HepG2 (cell line): ENCODE measurements at regions not wholly inside any gene's neighbourhood (a gene's known extent, or its start where the extent isn't known, plus 50 kb on each side); places are given as distances from the start of the nearest gene placed in this dataset.

Source experiments
- EZH2 ChIP-seq: conservative IDR thresholded peaks from 2 replicates; pipeline ENCODE4 v1.6.1; 2012; ENCODE audit warnings: mild to moderate bottlenecking, low read depth, low read length, moderate library complexity
- FIP1L1 ChIP-seq: fragments of 200-400 bp; formaldehyde crosslinking; IDR thresholded peaks from 2 replicates; pipeline ENCODE4 v1.6.1; 2018; ENCODE audit warnings: low read depth, mild to moderate bottlenecking, low read length, moderate library complexity, borderline replicate concordance; ENCODE audit not compliant: insufficient read depth
- HOXA3 ChIP-seq: sonication (generic); formaldehyde crosslinking; IDR thresholded peaks from 2 replicates; pipeline ENCODE4 v1.5.0; 2020; ENCODE audit warnings: missing genetic modification reagents
- KLF13 ChIP-seq: sonication (generic); formaldehyde crosslinking; IDR thresholded peaks from 2 replicates; pipeline ENCODE4 v1.4.0; 2020; ENCODE audit warnings: mild to moderate bottlenecking, missing genetic modification reagents
- KLF15 ChIP-seq: sonication (generic); formaldehyde crosslinking; IDR thresholded peaks from 2 replicates; pipeline ENCODE4 v1.8.1; 2023; ENCODE audit warnings: borderline replicate concordance, mild to moderate bottlenecking, inconsistent platforms, missing genetic modification reagents, mixed read lengths
- NFE2 ChIP-seq: sonication (generic); formaldehyde crosslinking; IDR thresholded peaks from 2 replicates; pipeline ENCODE4 v1.4.0; 2020; ENCODE audit warnings: missing genetic modification reagents
- PTBP1 ChIP-seq: fragments of 200-400 bp; formaldehyde crosslinking; IDR thresholded peaks from 2 replicates; pipeline ENCODE4 v1.6.1; 2018; ENCODE audit warnings: low read length, low read depth; ENCODE audit not compliant: poor library complexity, severe bottlenecking
- ZNF296 ChIP-seq: sonication (generic); formaldehyde crosslinking; conservative IDR thresholded peaks from 2 replicates; pipeline ENCODE4 v1.5.0; 2020; ENCODE audit warnings: mild to moderate bottlenecking, missing genetic modification reagents
- ZNF607 ChIP-seq: sonication (generic); formaldehyde crosslinking; IDR thresholded peaks from 2 replicates; pipeline ENCODE4 v1.5.1; 2020; ENCODE audit warnings: missing genetic modification reagents, mild to moderate bottlenecking, borderline replicate concordance
- TF ChIP-seq, protein P1 (sequence below): sonication (generic); formaldehyde crosslinking; conservative IDR thresholded peaks from 2 replicates; pipeline ENCODE4 v1.4.0; 2020; ENCODE audit warnings: missing genetic modification reagents
- TF ChIP-seq, protein P2 (sequence below): sonication (generic); formaldehyde crosslinking; IDR thresholded peaks from 2 replicates; pipeline ENCODE4 v1.5.0; 2020; ENCODE audit warnings: mild to moderate bottlenecking, missing genetic modification reagents, moderate library complexity

DNA sequence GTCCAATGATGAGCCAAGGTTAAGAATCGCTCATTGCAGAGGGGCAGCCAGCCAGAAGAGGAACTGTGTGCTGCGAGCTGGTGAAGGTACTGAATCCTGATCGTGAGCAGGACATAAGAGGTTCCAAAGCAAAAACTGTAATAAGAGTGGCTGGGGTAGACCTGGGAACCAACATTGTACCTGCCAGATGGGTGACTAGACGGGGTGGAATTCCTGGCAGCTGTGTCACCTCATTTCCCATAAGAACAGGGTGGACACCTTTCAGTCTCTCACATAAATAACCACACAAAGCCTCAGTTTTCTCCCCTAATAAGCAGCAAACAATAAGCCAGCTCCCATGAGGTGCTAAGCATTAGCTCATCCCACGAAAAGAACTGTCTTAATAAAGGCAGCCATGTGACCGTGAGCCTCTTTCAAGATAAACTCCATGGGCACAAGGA is 290.3 kb downstream of the SOX9 start:
- no peak for TF ChIP-seq EZH2
- TF ChIP-seq, protein P1, sequence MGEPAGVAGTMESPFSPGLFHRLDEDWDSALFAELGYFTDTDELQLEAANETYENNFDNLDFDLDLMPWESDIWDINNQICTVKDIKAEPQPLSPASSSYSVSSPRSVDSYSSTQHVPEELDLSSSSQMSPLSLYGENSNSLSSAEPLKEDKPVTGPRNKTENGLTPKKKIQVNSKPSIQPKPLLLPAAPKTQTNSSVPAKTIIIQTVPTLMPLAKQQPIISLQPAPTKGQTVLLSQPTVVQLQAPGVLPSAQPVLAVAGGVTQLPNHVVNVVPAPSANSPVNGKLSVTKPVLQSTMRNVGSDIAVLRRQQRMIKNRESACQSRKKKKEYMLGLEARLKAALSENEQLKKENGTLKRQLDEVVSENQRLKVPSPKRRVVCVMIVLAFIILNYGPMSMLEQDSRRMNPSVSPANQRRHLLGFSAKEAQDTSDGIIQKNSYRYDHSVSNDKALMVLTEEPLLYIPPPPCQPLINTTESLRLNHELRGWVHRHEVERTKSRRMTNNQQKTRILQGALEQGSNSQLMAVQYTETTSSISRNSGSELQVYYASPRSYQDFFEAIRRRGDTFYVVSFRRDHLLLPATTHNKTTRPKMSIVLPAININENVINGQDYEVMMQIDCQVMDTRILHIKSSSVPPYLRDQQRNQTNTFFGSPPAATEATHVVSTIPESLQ (CRISPR knock-in tag): no peak
- no peak for TF ChIP-seq KLF13 (CRISPR knock-in tag)
- TF ChIP-seq PTBP1: no peak
- no peak for TF ChIP-seq NFE2 (CRISPR knock-in tag)
- TF ChIP-seq, protein P2, sequence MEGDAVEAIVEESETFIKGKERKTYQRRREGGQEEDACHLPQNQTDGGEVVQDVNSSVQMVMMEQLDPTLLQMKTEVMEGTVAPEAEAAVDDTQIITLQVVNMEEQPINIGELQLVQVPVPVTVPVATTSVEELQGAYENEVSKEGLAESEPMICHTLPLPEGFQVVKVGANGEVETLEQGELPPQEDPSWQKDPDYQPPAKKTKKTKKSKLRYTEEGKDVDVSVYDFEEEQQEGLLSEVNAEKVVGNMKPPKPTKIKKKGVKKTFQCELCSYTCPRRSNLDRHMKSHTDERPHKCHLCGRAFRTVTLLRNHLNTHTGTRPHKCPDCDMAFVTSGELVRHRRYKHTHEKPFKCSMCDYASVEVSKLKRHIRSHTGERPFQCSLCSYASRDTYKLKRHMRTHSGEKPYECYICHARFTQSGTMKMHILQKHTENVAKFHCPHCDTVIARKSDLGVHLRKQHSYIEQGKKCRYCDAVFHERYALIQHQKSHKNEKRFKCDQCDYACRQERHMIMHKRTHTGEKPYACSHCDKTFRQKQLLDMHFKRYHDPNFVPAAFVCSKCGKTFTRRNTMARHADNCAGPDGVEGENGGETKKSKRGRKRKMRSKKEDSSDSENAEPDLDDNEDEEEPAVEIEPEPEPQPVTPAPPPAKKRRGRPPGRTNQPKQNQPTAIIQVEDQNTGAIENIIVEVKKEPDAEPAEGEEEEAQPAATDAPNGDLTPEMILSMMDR: no peak
- no peak for TF ChIP-seq ZNF296 (CRISPR knock-in tag)
- TF ChIP-seq HOXA3 (CRISPR knock-in tag): no peak
- no peak for TF ChIP-seq KLF15 (CRISPR knock-in tag)
- no peak for TF ChIP-seq FIP1L1
- TF ChIP-seq ZNF607: no peak
